ENCODE measurements at regions not wholly inside any gene's neighbourhood (a gene's known extent, or its start where the extent isn't known, plus 50 kb on each side); places are given as distances from the start of the nearest gene placed in this dataset.

GRCh38 chr2:102915128-102915527 lies 153.3 kb downstream of the TMEM182 start:
- Histone ChIP-seq H3K27me3 (no peaks in the 10 kb centered on the region), H3K9me3 (no peaks in the 10 kb centered on the region), H3K36me3 (no peaks in the 10 kb centered on the region), H3K4me1 (no peaks in the 10 kb centered on the region), H3K27ac (no peak overlapping the region), H3K4me3 (no peak overlapping the region)
- TF ChIP-seq CTCF (IDR thresholded peaks at IDR 0.05) (no peak), POLR2A (IDR thresholded peaks at IDR 0.05) (no peak)
- DNase-seq, result no peak

- no peaks in the 10 kb centered on the region for H3K27me3 ChIP-seq
- H3K4me3 ChIP-seq, result no peak overlapping the region
- TF ChIP-seq POLR2A (IDR thresholded peaks at IDR 0.05) (no peak), CTCF (IDR thresholded peaks at IDR 0.05) (no peak)
- no peak for DNase-seq
- H3K4me1 ChIP-seq, result no peaks in the 10 kb centered on the region
- H3K9me3 ChIP-seq, result no peaks in the 10 kb centered on the region
- no peak overlapping the region for H3K27ac ChIP-seq
- H3K36me3 ChIP-seq, result no peaks in the 10 kb centered on the region
Measured at GRCh38 chr2:102922321-102922720, 160.5 kb downstream of the TMEM182 start.

GRCh38 chr2:102925003-102925402 lies 163.2 kb downstream of the TMEM182 start:
- Histone ChIP-seq H3K4me3 (no peak overlapping the region), H3K4me1 (no peaks in the 10 kb centered on the region), H3K36me3 (no peaks in the 10 kb centered on the region), H3K27ac (no peak overlapping the region), H3K9me3 (no peaks in the 10 kb centered on the region), H3K27me3 (no peaks in the 10 kb centered on the region)
- no peak for DNase-seq
- no peak for TF ChIP-seq POLR2A (IDR thresholded peaks at IDR 0.05)
- TF ChIP-seq CTCF (IDR thresholded peaks at IDR 0.05), result no peak

- no peaks in the 10 kb centered on the region for H3K4me1 ChIP-seq
- TF ChIP-seq POLR2A (IDR thresholded peaks at IDR 0.05) (no peak), CTCF (IDR thresholded peaks at IDR 0.05) (no peak)
- no peaks in the 10 kb centered on the region for H3K27me3 ChIP-seq
- no peak overlapping the region for H3K4me3 ChIP-seq
- no peaks in the 10 kb centered on the region for H3K9me3 ChIP-seq
- H3K27ac ChIP-seq, result no peak overlapping the region
- DNase-seq, result no peak
- H3K36me3 ChIP-seq, result no peaks in the 10 kb centered on the region
Measured at GRCh38 chr2:102927854-102928267, 166.0 kb downstream of the TMEM182 start.

GRCh38 chr2:102929721-102930120 lies 167.9 kb downstream of the TMEM182 start:
- Histone ChIP-seq H3K27ac (no peak overlapping the region), H3K36me3 (no peaks in the 10 kb centered on the region), H3K9me3 (no peaks in the 10 kb centered on the region)

More at GRCh38 chr2:102929721-102930120, 167.9 kb downstream of the TMEM182 start:
- no peak overlapping the region for H3K4me3 ChIP-seq
- no peaks in the 10 kb centered on the region for H3K4me1 ChIP-seq
- H3K27me3 ChIP-seq, result no peaks in the 10 kb centered on the region
- no peak for TF ChIP-seq CTCF (IDR thresholded peaks at IDR 0.05)
- no peak for TF ChIP-seq POLR2A (IDR thresholded peaks at IDR 0.05)
- DNase-seq, result no peak
